GM19463 (cell line): ENCODE measurements at regions not wholly inside any gene's neighbourhood (a gene's known extent, or its start where the extent isn't known, plus 50 kb on each side); places are given as distances from the start of the nearest gene placed in this dataset.

Source experiments
- ATAC-seq: cut with Tn5 transposase; IDR thresholded peaks from one replicate; pipeline ENCODE4 v1.9.1; 2021; ENCODE audit warnings: mild to moderate bottlenecking, moderate library complexity; ENCODE audit not compliant: unreplicated experiment

DNA sequence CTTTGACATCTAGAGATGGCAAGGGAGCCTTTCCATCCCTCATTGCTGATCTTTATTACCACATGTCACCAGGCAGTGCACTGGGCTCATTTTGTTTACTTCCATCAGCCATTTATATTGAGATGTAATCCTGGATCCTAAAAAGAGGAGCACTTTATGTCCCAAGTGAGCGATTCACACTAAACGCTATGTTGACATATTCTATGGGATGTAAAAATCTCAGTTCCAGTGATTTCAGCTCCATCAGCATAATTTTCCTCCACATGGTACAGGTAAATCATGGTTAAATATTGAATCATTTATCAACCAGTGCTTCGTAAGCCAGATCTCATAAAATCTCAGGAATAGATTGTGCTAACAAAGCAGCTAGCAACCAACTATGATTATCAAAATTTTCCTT, 634.8 kb upstream of the PLXNA2 start:
- ATAC-seq: no peak

GRCh38 chr1:208880433-208881100, 636.4 kb upstream of the PLXNA2 start:
- no peak for ATAC-seq

DNA sequence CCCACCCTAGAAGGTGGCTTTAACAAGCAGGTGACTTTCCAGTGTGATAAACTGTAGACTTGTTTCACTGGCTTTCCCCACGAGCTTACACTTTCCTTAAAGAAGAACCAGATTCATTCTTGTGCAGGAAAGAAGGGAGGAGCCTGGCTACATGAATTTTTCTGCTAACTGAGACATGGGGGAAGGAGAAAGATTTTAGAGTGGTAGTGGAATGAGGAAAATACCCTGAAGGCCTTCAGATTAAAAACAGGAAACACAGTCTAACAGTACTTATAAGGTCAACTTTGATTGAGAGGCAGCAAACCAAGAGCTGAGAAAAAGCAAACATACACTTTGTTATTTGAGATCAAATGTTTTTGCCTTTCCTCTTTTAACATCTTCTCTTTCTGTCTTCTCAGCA, 640.9 kb upstream of the PLXNA2 start:
- no peak for ATAC-seq

DNA sequence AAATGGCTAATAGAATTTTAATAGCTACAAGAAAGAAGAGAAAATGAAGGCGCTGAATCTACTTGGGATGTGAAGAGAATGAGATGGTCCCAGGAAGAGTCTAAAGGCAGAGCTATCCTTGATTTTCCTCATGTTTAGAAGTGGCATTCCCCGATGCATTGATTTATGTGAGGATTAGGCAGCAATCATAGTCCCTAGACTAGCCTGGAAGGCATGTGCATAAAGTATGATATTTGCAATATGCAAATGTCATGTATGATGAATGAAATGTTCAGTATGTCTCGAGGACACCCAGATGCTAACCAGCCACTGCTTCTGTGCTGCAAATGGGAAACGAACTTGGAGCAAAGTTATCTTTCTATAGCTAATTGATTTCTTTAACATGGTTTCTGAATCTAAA, 641.5 kb upstream of the PLXNA2 start:
- ATAC-seq: no peak

DNA sequence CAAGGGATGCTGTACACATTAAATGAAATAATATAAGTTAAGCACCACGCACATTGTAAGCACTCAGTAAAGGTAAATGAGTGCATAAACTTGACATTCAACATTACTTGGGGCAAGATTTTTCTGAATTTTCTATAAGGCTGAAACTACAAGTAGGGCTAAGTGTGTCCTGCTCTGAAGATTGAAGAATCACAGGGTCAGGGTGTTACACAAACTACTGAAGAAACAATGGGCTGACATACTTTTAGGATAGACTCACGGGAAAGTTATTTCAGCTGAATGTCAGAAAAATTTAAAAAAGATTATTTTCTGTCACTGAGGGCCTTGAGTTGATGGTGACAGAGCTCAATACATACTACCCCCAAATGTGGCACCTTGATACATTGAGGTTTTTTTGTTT, 644.2 kb upstream of the PLXNA2 start:
- no peak for ATAC-seq

DNA sequence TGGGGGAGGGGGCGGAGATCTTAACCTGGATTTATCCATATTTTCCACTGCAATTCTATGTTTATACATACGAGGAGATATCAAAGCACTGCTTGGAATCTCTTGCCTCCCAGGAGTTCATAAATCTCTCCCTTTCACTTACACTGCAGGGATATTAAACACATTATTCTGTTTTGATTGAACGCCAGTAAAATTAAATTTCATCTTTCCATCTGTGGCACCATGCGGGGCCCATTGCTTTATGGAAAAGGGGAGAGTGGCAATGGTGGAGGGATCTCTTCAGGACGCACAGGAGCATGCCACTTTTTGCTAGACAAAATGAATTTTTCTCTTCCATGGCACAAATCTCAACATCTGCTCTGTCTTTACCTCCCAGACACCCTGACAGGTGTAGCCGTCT, 648.0 kb upstream of the PLXNA2 start:
- no peak for ATAC-seq

DNA sequence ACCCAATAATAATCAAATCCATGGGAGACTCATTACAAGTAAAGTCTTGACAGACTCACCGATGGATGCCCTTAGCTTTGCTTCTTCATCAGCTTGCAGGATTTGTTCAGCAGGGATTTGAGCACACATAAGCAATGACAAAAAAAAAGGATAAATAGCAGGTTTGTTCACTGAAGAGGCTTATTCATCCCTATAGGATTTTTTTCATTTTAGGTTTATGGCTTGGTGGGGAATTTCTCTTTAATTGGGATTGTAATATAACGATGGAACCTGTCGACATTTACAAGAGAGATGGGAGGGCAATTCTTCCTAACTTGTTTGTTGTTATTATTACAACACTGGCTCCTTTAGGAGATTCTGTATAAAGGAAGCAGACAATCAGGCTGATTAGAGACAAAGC, 649.1 kb upstream of the PLXNA2 start:
- ATAC-seq: no peak

- ATAC-seq: no peak
Measured at GRCh38 chr1:208895181-208895580, 651.0 kb upstream of the PLXNA2 start.

DNA sequence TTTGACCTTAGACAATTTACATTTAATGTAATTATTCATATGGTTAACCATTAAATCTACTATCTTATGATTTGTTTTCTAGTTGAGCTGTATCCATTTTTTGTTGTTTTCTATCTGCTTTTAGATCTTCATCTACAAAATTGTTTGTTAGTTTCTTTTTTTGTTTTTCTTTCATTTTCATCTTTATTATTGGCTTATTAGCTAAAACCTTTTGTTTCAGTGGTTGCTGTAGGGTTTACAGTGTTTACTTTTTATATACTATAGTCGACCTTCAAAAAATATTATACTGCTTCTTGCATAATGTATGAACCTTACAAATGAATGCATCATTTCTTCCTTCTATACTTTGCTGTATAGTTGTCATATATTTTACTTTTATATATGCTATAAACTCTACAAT, 651.6 kb upstream of the PLXNA2 start:
- ATAC-seq: no peak

DNA sequence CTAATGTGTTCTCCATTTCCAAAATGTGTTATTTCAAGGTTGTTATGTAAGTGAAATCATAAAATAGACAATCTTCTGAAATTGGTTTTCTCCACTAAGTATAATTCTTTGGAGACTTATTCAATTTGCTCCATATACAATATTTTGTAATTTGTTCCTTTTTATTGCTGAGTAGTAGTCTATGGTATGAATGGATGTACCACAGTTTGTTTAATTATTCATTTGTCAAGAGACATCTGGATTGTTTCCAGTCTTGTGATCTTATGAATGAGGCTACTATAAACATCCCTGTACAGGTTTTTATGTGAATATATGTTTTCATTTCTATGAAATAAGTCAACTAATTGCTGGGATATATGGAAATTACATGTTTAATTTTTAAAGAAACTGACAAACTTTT, 652.6 kb upstream of the PLXNA2 start:
- no peak for ATAC-seq

GRCh38 chr1:208899438-208899837, 655.3 kb upstream of the PLXNA2 start:
- ATAC-seq: no peak

DNA sequence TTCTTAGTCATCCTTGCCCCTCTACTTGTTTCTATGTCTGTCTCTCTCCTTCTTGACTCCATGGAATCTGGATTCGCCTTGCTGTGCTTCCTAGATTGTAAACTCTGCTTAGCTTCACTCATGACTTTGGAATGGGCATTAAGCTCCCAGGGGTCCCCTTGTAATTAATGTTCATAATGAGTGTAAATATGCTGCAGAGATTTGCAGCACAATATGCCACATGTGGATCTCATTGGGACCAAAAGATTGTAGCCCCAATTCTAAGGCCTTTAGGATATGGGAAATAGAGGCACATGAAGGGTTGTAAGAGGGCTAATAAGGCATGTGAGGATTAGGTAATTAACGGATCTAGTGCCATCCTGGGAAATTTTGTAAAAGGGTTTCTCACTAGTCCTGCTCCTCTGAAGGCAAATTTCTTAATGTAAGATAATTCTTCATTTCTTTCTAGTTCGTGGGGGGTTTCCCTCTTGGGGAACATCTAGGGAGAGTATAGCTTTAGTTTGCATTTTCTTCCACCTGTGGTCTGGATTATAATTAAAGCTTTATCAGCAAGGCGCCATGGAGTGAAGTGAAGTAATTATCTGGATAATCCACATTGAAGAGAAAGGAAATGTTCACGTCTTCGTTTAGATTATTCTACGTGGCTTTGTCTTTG, 659.2 kb upstream of the PLXNA2 start:
- ATAC-seq: no peak

- ATAC-seq: no peak
Measured at GRCh38 chr1:208907790-208908189, 663.6 kb upstream of the PLXNA2 start.

DNA sequence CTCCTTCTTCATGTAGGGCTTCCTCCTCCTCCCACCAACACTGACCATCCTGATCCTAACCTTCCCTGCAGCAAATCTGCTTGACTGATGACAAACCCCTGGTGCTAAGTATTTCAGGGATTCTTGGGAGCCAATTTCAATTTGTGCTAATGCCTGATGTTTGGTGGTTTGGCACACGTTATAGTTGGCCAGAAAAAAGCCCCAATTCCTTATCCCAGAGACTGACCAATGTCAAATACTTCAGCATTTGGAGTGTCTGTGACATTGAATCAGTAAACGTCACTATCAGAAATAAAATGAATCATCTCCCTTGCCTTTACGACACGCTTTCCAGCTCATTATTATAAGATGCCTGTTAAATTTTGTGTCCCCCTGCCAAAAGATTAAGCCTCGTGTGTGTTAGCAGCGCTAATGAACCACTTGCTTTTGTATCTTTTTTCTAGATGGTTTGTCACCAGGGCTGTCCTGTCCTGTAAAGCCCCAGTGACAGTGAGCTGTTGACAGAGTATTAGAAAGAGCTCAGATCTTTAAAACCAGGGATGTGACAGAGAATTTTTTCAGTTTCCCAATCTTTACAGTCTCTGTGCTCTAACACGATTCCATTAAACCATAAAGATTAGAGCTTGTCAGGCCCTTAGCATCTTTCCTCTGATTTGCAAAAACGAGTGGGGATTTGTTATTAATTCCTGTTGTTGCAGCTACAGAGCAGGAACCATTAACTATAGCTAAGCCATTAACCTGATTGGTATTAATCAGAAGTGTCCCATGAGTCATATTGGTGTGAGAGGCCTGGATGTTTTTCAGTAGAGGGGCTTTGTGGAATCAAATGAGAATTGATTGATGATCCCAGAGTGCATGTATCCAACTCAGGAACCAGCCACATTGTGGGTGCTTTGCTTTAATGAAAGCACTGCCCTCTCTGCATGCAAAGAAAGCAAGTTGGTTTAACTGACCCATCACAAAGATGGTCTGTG, 665.1 kb upstream of the PLXNA2 start:
- ATAC-seq: no peak

GRCh38 chr1:208910161-208910560, 666.0 kb upstream of the PLXNA2 start:
- no peak for ATAC-seq

DNA sequence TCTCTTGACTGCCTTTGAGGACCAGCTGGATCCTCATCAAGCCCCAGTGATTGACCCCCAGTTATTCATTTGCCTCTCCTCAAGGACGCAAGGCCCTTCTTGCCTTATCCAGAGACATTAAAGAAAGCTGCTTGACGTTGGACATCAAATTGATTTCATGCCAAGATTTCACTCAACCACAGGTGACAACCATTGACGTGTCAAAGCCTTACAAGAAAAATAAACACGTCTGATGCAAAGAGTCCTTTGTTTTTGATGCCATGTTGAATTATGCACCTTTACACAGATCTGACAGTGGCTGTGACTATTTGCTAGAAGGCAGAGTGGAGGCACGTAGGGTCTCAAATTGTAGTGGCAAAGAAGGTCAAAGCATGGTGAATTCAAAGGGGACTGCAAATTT, 666.2 kb upstream of the CAMK1G start:
- no peak for ATAC-seq

DNA sequence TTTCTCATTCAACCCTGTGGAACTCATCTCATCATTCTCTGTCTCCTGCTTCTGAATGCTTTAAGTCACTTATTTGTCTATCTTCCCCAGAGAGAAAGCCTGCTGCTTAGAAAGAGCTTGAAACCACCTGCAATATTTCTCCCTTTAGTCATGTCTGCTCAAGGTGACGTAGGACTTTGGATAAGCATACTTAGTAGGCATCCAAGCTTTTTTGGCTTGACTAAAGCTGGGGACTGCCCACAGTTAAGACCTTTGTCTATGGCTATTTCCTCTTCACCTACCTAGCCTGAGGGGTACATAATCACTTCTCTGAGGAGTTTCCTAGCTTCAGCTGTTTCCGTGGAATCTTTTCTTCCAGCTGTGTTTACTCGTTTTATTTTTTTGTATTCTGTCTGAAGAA, 665.8 kb upstream of the CAMK1G start:
- ATAC-seq: no peak

DNA sequence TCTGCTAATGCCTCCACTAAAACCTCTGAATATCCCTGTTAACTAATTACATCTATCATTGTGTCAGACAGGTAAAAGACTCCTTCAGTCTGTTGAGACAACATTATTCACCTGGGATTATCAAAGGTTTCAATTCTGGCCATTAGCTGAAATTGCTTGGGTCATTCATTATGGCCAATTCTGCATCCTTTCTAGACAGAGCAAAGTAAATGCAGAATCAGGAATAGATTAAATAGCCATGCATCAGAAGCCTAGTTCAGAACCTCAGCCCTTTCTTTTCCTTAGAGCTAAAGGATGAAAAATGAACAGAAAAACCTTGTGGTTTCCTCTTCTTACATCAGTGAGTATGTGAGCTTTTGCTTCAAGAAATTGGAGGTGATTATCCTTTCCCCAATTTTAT, 665.4 kb upstream of the CAMK1G start:
- no peak for ATAC-seq

- no peak for ATAC-seq
Measured at GRCh38 chr1:208919371-208919770, 664.1 kb upstream of the CAMK1G start.

GRCh38 chr1:208921259-208921658, 662.3 kb upstream of the CAMK1G start:
- no peak for ATAC-seq

- no peak for ATAC-seq
Measured at GRCh38 chr1:208923456-208923855, 660.1 kb upstream of the CAMK1G start.
